ENCODE measurements at regions not wholly inside any gene's neighbourhood (a gene's known extent, or its start where the extent isn't known, plus 50 kb on each side); places are given as distances from the start of the nearest gene placed in this dataset.
"Not testable (repeated sequence)": the region's sequence is repeated elsewhere in the genome, so short reads cannot be mapped to it uniquely, and the experiment has no call there.

- 0 out of 2 replicates have a peak overlapping the region, but pooled peaks have one; percentile 5 for H3K27ac ChIP-seq
- TF ChIP-seq CTCF (conservative IDR thresholded peaks at IDR 0.05): no peak
Measured at GRCh38 chr12:96117460-96117859, 76.7 kb upstream of the ELK3 start.

DNA sequence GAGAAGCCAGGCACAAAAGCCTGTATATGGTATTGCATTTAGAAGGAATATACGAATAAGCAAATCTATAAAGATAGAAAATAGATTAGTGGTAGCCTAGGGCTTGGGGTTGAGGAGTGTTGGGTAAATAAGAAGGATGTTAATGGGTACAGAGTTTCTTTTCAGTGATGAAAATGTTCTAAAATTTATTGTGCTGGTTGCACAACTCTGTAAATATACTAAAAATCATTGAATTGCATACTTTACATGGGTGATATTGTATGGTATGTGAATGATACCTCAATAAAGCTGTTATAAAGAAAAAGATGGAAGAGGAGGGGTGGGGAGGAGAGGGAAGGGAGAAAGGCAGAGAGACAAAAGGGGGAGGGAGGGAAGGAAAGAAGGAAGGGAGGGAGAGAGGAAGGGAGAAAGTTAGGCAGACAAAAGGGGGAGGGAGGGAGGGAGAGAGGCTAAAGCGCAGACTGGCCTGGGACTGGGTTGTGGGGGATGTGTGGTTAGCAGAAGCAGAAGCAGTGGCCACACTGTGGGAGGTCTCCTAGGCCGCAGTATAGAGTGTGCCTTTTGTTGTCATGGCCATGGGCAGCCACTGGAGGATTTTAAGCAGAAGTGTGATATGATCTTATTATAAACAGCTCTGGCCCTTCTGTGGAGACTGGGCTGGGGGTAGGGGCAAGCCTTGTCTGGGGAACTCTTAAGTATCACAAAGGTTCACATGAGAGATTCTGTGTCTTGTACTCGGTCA, 73.6 kb upstream of the ELK3 start:
- no peak for TF ChIP-seq CTCF (conservative IDR thresholded peaks at IDR 0.05)
- H3K27ac ChIP-seq: no peak overlapping the region

DNA sequence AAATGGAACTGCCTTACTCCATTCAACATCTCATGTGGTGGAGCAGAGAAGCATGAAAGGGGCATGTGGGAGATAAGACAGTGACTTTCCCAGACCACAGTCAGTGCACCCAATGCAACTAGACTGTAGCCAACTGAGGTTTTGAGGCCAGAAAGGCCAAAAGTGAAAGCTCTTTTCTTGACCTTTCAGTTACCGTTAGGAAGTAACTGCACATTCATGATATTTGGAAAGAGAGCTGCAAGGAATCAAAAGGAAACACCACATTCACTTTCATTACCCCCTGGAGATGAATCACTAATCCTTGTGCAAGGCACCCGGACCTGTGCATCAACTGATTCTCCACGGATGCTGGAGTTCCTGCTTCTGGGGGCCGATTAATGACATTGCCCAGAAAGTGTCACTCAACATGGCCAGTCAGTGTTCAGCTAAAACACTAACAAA, 72.9 kb upstream of the ELK3 start:
- H3K27ac ChIP-seq: no peak overlapping the region
- TF ChIP-seq CTCF (conservative IDR thresholded peaks at IDR 0.05): no peak

DNA sequence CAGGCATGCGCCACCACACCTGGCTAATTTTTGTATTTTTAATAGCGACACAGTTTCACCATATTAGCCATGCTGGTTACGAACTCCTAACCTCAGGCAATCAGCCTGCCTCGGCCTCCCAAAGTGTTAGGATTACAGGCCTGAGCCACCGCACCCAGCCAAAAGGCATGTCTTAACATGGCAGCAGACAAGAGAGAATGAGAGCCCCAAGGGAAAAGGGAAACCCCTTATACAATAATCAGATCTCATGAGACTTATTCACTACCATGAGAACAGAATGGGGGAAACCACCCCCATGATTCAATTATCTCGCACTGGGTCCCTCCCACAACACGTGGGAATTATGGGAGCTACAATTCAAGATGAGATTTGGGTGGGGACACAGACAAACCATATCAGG, 65.9 kb upstream of the ELK3 start:
- not testable (repeated sequence) for H3K27ac ChIP-seq

DNA sequence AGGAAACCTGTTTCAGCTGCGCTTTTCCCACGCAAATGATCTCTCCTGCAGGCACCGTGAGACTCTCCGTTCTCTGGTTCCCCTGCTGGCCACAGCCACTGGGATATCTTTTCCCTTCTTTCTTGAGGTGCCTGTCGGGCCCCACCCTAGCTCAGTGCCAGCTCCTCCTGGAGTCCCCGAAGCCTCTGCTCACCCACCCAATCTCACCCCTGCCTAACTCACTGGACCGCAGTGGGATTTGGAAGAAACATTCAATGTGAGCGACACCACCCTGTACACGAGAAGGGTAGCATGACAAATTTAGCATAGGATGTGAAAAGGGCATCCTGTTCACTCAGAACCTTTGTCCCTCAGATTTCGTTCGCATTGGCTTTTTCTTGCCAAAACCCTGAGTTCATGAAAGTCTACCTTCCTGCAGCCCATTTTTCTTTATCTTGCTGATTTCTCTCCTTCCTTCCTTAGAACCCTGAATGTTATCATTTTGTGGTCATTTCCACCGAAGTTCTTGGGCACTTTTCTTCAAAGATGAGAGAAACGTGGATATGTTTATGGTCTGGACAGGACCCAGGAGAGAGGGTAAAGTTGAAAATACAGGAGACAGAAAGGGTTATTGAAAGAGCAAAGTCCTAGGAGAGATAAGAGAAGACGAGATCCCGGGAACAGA, 63.6 kb upstream of the ELK3 start:
- TF ChIP-seq CTCF (conservative IDR thresholded peaks at IDR 0.05): no peak
- H3K27ac ChIP-seq: no peak overlapping the region

DNA sequence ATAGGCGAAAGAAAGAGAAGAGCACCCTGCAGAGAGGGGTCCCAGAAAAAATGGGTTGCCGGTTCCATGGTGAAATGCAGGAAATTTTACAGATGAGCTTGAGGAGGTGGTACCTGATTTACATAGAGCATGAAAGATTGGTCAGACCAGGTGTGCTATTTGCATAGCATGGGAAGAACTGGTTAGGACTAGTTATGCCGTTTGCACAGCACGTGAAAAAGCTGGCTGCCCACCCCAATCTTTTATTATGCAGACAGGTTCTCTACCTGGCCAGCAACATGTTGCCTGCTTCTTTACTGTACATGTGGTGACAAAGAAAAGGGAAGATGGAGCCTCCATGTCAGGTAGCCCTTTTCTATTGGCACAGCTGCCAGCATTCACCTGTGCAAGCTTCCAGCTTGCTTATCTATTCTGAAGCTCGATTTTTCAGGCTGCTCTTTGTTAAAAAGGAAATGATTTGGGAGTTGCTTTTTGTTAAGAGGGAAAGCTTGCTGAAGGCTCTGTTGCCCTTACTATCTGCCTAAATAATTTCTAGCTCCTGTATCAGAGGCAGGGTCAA, 62.9 kb upstream of the ELK3 start:
- peak overlapping the region; percentile 35 for H3K27ac ChIP-seq
- TF ChIP-seq CTCF (conservative IDR thresholded peaks at IDR 0.05): no peak

DNA sequence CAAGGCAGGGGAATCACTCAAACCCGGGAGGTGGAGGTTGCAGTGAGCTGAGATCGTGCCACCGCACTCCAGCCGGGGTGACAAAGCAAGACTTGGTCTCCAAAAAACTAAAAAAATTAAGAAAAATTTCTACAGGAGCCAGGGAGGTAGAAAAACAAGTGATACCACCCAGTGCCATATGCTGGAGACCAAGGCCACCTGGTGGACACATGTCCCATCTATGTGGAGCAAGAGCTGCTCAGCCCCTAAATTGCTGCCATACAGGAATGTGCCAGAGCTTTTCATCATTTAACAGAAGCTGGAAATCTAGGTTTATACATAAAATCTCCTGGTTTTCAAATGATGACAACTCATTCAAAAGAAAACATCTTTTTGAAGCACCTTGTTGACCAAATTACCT, 61.4 kb upstream of the ELK3 start:
- no peak overlapping the region for H3K27ac ChIP-seq
- peak; percentile 66 for TF ChIP-seq CTCF (conservative IDR thresholded peaks at IDR 0.05)

DNA sequence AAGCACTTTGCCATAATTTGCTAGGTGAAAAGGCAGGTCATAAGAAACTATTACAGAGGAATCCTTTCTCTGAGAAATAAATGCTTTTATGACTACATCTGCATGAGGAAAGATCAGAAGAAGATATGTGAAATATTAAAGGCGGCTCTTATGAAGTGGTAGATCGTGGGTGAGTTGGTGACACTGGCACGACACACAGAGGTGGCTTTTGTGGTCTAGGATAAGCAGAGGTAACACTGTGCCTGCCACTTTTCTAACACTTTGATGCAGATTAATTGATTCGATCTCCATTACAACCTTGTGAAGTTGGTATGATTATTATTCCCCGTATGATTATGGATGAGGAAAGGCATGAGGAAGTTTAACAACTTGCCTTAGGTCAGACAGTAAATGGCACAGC, 60.0 kb upstream of the ELK3 start:
- TF ChIP-seq CTCF (conservative IDR thresholded peaks at IDR 0.05): no peak

More for the DNA sequence above, 60.0 kb upstream of the ELK3 start:
- H3K27ac ChIP-seq: no peak overlapping the region
